DND-41 (cell line): ENCODE measurements at regions not wholly inside any gene's neighbourhood (a gene's known extent, or its start where the extent isn't known, plus 50 kb on each side); places are given as distances from the start of the nearest gene placed in this dataset.

ENCODE experiments used
- CTCF ChIP-seq: IDR thresholded peaks from 2 replicates; pipeline ENCODE4 v1.5.1; 2012; ENCODE audit warnings: borderline replicate concordance, low read length, moderate library complexity, mild to moderate bottlenecking; ENCODE audit not compliant: poor library complexity, severe bottlenecking; ENCODE audit errors: extremely low read depth
- EZH2 ChIP-seq: IDR thresholded peaks from 3 replicates; pipeline ENCODE4 v1.6.1; 2012; ENCODE audit warnings: borderline replicate concordance, low read depth, mild to moderate bottlenecking, moderate library complexity, low read length, inconsistent platforms; ENCODE audit not compliant: severe bottlenecking

- TF ChIP-seq CTCF (no peak), EZH2 (no peak)
These were observed 187.3 kb downstream of the C12orf50 start for GRCh38 chr12:87841935-87842334.
